ENCODE measurements at regions not wholly inside any gene's neighbourhood (a gene's known extent, or its start where the extent isn't known, plus 50 kb on each side); places are given as distances from the start of the nearest gene placed in this dataset.

DNA sequence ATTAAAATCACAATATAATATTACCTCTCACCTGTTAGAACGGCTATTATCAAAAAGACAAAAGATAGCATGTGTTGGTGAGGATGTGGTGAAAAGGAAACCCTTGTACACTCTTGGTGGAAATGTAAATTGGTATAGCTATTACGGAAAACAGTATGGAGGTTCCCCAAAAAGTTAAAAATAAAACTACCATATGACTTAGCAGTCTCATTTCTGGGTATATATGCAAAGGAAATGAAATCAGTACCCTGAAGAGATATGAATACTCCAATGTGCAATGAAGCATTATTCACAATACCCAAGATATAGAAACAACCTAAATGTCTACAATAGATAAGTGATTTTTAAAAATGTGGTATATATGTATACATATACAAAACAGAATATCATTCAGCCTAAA lies 199.9 kb downstream of the SNX18 start:
- TF ChIP-seq, protein P1, sequence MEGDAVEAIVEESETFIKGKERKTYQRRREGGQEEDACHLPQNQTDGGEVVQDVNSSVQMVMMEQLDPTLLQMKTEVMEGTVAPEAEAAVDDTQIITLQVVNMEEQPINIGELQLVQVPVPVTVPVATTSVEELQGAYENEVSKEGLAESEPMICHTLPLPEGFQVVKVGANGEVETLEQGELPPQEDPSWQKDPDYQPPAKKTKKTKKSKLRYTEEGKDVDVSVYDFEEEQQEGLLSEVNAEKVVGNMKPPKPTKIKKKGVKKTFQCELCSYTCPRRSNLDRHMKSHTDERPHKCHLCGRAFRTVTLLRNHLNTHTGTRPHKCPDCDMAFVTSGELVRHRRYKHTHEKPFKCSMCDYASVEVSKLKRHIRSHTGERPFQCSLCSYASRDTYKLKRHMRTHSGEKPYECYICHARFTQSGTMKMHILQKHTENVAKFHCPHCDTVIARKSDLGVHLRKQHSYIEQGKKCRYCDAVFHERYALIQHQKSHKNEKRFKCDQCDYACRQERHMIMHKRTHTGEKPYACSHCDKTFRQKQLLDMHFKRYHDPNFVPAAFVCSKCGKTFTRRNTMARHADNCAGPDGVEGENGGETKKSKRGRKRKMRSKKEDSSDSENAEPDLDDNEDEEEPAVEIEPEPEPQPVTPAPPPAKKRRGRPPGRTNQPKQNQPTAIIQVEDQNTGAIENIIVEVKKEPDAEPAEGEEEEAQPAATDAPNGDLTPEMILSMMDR (IDR thresholded peaks at IDR 0.05; ENCODE audit: low read depth, low read length, missing control alignments), result no peak
- H3K4me3 ChIP-seq (ENCODE audit: low read depth, low read length), result no peak overlapping the region
- DNase-seq (ENCODE audit: low read depth), result no peak
- in situ Hi-C loops (cut with HindIII; ENCODE audit: low sequenced_read_pairs), result no loop called here

DNA sequence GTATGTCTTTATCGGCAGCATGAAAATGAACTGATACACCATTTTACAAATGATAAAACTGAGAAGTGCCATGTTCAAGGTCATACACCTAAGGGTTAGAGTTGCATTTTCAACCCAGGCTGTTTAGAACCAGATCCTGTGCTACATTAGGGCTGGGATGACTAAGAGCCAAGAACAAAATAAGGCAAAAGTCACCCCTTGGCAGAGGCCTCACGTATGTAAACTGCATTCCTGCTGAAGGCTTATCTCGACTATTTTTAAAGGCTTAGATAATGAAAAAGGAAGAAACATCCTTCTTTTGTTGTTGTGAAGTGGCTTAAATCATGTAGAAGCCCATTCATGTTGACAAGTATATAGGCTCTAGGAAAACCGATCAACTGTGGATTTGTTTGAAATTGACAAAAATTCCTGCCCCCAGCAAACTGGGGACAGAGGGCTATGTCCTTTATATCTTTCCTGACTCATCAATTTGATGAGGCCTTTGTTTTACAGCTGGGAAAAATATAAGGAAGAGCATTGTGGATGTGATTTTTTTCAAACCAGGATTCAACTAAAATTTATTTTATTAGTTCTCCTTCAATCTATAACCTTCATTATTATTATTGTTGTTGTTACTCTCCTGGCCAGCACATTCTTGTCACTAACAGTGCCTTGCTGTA lies 196.5 kb downstream of the SNX18 start:
- TF ChIP-seq, protein P1 (IDR thresholded peaks at IDR 0.05; ENCODE audit: low read depth, low read length, missing control alignments), result no peak
- DNase-seq (ENCODE audit: low read depth), result no peak
- no peak overlapping the region for H3K4me3 ChIP-seq (ENCODE audit: low read depth, low read length)
- in situ Hi-C loops (cut with HindIII; ENCODE audit: low sequenced_read_pairs), result no loop called here

DNA sequence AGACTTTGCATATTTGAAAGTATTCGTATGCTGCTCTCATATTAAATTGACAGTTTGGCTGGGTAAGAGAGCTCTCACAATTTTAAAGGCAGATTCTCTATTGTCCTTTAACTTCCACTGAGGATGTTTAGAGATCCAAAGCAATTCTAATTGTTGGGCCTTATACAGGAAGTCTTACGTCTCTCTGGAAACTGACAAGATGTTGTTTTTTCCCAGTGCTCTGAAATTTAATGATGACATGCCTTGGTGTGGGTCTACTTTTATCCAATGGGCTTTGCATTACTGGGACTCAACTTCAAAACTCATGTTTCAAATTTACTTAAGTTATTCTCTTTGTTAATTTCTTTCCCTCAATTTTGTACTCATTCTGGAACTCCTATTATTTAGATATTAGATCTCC lies 191.5 kb downstream of the SNX18 start:
- TF ChIP-seq, protein P1 (IDR thresholded peaks at IDR 0.05; ENCODE audit: low read depth, low read length, missing control alignments), result no peak
- in situ Hi-C loops (cut with HindIII; ENCODE audit: low sequenced_read_pairs), result no loop called here
- DNase-seq (ENCODE audit: low read depth), result no peak

DNA sequence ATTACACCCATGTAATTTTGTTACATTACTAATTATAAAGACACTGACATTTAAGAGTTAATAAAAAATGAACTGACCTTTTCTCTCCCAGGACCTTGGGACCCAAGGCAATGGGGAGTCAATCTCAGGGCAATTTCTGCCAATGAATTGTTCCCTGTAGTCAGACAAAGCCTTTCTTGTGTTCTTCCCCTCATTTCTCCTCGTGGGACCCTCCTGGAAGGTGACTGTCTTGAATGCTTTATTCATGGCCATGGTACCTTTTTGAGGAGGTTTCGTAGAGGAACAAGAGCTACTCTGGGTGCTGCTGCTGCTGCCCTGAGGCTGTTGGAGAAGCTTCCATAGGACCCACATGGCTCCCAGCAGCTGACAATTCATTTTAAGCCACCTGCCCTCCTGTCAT lies 190.3 kb downstream of the SNX18 start:
- DNase-seq (ENCODE audit: low read depth), result no peak
- in situ Hi-C loops (cut with HindIII; ENCODE audit: low sequenced_read_pairs), result no loop called here
- TF ChIP-seq, protein P1 (IDR thresholded peaks at IDR 0.05; ENCODE audit: low read depth, low read length, missing control alignments), result no peak
- no peak overlapping the region for H3K4me3 ChIP-seq (ENCODE audit: low read depth, low read length)

More for the DNA sequence above, 191.5 kb downstream of the SNX18 start:
- H3K4me3 ChIP-seq (ENCODE audit: low read depth, low read length), result no peak overlapping the region

DNA sequence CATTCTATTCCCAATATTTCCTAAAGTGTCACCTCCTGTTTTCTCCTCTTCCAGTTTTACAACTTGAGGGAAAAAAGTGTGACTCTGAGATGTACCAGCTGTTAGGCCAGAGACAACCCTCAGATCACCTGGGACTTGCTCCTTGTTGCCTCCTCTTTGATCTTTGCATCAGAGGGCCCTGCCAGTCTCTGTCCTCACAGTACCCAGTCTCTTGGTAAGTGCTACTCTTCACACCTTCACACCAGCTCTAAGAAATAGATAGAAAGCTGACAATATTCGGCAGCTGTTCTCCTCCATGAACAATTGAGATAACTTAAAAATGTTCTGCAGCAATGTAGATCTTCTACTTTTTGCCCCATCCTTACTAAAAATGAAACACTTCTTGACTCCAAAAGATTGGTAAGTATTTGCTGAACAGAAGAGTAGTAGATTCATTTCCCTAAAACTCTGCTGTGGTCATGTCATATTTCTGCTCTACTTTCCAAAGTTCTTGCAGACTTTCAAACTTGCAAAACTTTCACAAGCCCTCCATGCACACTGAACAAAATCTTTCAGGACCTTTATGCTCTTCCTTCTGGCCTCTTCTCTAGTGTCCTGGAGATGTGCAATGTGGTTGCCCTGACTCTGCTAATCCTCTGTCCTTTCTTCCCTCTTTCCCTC lies 188.6 kb downstream of the SNX18 start:
- TF ChIP-seq, protein P1 (IDR thresholded peaks at IDR 0.05; ENCODE audit: low read depth, low read length, missing control alignments), result no peak
- in situ Hi-C loops (cut with HindIII; ENCODE audit: low sequenced_read_pairs), result no loop called here
- no peak for DNase-seq (ENCODE audit: low read depth)
- H3K4me3 ChIP-seq (ENCODE audit: low read depth, low read length), result no peak overlapping the region

DNA sequence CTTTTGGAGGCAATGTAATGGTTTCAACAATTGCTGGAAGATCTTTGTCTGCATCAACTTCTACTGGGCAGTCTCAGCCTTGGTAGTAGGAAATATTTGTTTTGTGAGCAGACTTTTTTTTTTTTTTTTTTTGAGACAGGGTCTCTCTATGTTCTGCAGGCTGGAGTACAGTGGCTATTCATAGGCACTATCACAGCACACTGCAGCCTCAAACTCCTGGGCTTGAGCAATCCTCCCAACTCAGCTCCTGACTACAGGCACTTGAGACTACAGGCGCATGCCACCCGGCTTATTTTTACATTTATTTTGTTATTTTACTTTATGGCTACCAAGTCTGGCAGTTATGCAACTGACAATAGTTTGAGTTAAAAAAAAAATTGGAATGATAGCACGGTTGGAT lies 187.3 kb downstream of the SNX18 start:
- DNase-seq (ENCODE audit: low read depth), result no peak
- in situ Hi-C loops (cut with HindIII; ENCODE audit: low sequenced_read_pairs), result no loop called here
- TF ChIP-seq, protein P1 (IDR thresholded peaks at IDR 0.05; ENCODE audit: low read depth, low read length, missing control alignments), result no peak
- no peak overlapping the region for H3K4me3 ChIP-seq (ENCODE audit: low read depth, low read length)

All from astrocyte of the cerebellum (primary cell).